GM21381 (cell line): ENCODE measurements at regions not wholly inside any gene's neighbourhood (a gene's known extent, or its start where the extent isn't known, plus 50 kb on each side); places are given as distances from the start of the nearest gene placed in this dataset.
"Not testable (repeated sequence)": the region's sequence is repeated elsewhere in the genome, so short reads cannot be mapped to it uniquely, and the experiment has no call there.

Experiments
- ATAC-seq: cut with Tn5 transposase; IDR thresholded peaks from one replicate; pipeline ENCODE4 v1.9.1; 2021; ENCODE audit warnings: mild to moderate bottlenecking, moderate library complexity; ENCODE audit not compliant: unreplicated experiment

- no peak for ATAC-seq
These were observed 73.3 kb downstream of the OLFM4 start for GRCh38 chr13:53101883-53102282.

DNA sequence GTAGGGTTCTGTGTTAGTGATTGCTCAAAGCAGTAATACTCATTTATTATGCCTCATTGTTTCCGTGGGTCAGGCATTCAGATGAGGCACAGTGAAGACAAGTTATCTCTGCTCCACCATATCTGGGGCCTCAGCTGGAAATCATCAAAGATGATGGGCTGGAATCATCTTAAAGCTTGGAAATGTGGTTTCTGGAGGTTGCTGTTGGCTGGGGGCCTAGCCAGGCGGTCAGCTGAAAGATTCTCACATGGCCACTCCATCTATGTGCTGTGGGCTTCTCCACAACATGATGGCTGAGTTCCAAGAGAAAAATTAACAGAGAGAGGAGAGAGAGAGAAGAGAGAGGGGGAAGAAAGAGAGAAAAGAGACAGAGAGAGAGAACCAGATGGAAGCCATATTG lies 75.5 kb downstream of the OLFM4 start:
- no peak for ATAC-seq

- no peak for ATAC-seq
These were observed 76.9 kb downstream of the OLFM4 start for GRCh38 chr13:53105477-53105876.

DNA sequence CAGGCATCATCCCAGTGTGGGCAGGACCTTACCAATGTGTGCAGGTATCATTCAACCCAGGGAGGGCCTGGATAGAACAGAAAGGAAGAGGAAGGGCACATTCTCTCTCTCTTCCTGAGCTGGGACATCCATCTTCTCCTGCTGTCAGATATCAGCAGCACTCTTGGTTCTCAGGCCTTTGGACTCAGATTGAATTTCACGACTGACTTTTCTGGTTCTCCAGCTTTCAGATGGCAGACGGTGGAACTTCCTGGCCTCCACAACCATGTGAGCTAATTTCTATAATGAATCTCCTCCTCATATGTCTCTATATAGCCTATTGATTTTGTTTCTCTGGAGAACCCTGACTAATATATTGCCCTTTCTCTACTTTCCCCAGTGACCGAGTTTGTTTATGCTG lies 77.3 kb downstream of the OLFM4 start:
- ATAC-seq = no peak

- ATAC-seq = no peak
These were observed 81.6 kb downstream of the OLFM4 start for GRCh38 chr13:53110181-53110580.

DNA sequence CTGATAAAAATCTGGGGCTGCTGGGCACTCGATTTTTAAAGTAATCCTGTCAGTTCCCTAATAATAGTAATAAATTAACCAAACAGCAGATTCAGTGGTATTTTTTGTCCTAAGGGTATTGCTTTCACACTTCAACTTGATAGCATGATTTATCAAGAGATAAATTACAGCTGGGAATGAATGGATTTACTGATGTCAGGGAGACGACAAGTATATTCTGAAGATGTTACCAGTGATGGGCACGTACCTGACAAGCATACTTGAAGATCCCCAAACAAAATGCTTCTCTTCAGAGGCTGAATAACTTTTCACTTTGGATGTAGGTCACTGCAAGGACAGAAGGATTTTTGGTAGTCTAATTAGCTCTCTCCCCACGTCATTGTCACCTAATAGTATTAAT lies 82.0 kb downstream of the OLFM4 start:
- ATAC-seq = no peak

DNA sequence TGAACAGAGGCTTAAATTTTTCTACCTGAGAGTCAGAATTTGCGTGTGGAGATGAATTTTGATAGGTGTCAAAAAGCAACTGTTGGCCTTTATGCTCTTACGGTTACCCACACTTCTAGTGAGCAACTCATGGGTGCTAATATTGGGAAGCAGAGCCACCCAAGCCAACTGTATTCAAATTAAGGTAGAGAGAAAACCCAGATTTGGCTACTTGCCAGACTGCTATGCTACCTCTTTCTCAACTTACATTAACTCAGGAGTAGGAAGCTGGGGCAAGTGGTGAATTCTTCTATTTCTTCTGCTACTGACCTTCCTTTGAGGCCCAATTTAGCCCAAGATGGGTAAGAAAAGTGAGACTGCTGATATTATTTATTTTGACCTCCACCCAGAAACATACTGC lies 83.9 kb downstream of the OLFM4 start:
- ATAC-seq = no peak

DNA sequence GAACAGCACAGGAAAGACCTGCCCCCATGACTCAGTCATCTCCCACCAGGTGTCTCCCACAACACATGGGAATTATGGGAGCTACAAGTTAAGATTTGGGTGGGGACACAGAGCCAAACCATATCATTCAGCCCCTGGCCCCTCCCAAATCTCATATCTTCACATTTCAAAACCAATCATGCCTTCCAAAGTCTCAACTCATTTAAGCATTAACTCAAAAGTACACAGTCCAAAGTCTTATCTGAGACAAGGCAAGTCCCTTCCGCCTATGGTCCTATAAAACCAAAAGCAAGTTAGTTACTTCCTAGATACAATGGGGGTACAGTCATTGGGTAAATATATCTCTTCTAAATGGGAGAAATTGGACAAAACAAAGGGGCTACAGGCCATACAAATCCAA lies 88.4 kb downstream of the OLFM4 start:
- not testable (repeated sequence) for ATAC-seq

DNA sequence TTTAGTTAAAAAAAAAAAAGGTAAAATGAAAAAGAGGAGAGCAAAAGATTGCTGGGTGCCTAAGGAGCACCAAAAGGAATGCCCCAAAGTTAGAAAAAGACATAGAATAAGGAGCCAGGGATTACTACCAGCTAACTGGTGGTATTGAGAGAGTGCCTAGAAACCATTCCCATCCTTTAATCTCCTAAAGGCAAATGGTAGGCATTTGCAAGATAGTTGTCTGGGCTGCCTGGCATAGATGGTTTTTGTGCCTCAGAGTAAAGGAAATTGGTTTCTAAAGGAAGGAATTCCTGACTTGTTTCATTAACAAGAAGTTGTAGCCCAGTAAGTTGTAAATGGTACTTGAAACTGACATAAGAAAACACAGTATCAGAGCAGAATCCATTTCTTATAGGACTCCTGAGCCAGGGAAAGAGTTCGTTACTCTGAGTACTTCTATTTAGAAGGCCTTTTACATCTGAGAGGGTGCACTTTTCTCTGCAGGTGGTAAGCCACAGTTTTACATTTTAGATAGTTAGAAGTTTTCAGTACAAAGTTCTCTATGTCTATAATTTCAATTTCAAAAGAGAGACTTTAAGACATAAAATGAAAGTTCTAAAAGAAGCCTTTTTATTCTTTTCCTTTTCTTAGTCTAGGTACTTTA lies 92.6 kb downstream of the OLFM4 start:
- no peak for ATAC-seq

DNA sequence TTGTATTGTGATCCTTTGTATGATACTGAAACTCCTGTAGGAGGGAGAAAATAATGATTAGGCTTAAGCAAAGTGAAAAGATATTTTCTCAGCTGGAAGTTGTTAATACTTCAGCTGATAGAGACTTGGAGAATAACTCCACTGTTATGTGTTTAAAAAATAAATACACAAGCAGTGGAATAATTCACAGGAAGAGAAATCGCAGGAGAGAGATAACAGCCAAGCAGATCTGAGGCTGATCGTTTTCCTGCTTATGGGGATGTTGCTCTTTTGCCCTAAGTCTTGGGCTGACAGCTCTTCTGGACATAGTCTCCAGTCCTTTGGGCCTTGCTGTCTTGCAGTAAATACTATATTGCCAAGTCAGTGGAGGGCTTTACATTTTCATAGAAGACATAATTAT lies 93.3 kb downstream of the OLFM4 start:
- no peak for ATAC-seq

GRCh38 chr13:53123536-53123935 lies 94.9 kb downstream of the OLFM4 start:
- ATAC-seq = no peak

- no peak for ATAC-seq
These were observed 96.0 kb downstream of the OLFM4 start for GRCh38 chr13:53124623-53125022.

GRCh38 chr13:53126841-53127245 lies 98.2 kb downstream of the OLFM4 start:
- ATAC-seq = no peak

DNA sequence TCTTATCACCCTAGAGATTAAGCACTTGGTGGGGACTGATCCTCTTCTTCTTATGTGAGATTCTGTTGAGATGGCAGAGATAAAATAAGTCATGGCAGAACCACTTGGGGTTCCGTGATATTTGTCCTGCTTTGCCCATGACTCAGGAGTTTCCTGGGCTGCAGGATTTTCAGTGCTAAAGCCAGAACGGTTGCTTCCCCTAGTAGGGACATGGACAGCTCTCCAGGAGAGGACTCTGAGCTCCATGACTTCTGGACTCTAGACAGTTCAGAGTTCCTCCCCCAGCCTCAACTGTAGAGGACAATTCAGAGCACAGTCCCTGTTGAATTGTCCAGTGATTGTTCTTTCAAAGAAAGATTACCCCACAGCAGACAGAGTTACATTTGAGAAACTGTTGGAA lies 98.8 kb downstream of the OLFM4 start:
- ATAC-seq = no peak

GRCh38 chr13:53129864-53130393 lies 101.3 kb downstream of the OLFM4 start:
- no peak for ATAC-seq

DNA sequence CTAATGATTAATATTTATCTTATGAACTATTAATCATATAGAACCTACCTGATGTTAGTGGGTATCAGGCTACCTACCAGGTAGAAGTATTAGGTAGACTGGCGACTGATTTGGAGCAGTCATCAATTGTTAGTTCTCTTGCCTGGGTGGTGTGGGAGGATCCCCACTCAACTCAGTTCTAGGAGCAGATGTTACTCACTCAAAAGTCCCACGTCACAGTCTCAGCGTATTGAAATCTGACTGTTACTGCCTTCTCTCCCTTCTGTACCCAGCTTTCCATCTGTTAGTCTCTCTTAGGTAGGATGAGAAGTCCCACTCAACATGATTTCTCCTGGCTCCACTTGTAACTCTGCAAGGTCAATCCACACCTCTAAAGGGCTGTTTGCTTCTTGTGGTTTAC lies 102.7 kb downstream of the OLFM4 start:
- no peak for ATAC-seq

GRCh38 chr13:53135301-53135700 lies 106.7 kb downstream of the OLFM4 start:
- ATAC-seq = no peak

DNA sequence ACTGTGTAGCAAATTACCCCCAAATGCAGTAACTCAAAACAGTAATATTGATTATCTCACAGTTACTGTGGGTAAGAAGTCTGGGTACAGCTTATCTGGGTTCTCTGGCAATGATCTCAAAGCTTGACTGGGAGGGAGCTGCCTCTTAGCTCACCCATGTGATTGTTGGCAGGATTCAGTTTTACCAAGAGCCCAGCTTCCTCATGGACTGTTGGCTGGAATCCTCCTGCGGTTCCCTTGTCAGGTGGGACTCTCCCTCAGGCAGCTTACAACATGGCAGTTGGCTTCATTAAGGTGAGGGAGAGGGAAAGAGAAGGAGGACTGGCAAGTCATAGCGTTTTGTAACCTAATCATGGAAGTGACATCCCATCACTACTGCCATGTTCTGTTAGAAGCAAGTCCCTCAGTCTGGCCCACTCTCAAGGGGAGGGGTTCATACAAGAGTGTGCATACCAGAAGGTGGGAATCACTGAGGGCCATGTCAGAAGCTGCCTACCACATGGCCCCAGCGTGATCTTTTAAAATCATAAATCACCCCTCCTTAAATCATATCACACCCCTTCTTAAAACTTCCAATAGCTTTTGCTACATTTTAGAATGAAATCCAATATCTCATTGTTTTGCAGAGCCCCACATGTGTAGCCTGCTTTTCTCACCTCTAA lies 108.1 kb downstream of the OLFM4 start:
- no peak for ATAC-seq

- ATAC-seq = no peak
These were observed 109.2 kb downstream of the OLFM4 start for GRCh38 chr13:53137779-53138178.

GRCh38 chr13:53138376-53139036 lies 109.9 kb downstream of the OLFM4 start:
- ATAC-seq = no peak

DNA sequence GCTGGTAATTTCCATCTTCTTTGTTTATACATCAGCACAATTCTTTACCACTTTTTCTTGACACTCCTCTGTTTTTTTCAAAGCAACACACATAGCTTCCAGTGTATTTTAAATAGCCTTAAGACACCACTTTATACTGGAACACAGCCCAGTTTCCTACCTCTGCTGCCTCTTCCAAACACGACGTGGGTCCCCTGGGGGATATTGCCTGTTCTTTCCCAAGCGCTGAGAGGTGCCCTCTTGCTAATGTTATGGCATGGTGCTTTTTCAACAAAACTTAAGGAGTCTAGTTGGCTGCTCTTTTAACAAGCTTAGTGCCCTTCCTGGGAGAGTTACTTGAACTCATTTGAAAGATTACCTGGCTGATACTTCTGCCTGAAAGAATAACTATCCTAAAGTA lies 112.7 kb downstream of the OLFM4 start:
- no peak for ATAC-seq

- ATAC-seq = no peak
These were observed 113.7 kb downstream of the OLFM4 start for GRCh38 chr13:53142306-53142705.
